Ureter (tissue), 1 donor: ENCODE measurements at regions not wholly inside any gene's neighbourhood (a gene's known extent, or its start where the extent isn't known, plus 50 kb on each side); places are given as distances from the start of the nearest gene placed in this dataset.
"Not testable (repeated sequence)": the region's sequence is repeated elsewhere in the genome, so short reads cannot be mapped to it uniquely, and the experiment has no call there.

Experiments used
- DNase-seq: peaks from one replicate; pipeline ENCODE4 v3.0.0-alpha.2; 2020; ENCODE audit warnings: low spot score
- donor health status: DM: yes; HTN: yes; CAD: no.

GRCh38 chr13:112174476-112175110 lies 107.6 kb downstream of the SOX1 start:
- no peak for DNase-seq

GRCh38 chr13:112175162-112176075 lies 108.5 kb downstream of the SOX1 start:
- no peak for DNase-seq

DNA sequence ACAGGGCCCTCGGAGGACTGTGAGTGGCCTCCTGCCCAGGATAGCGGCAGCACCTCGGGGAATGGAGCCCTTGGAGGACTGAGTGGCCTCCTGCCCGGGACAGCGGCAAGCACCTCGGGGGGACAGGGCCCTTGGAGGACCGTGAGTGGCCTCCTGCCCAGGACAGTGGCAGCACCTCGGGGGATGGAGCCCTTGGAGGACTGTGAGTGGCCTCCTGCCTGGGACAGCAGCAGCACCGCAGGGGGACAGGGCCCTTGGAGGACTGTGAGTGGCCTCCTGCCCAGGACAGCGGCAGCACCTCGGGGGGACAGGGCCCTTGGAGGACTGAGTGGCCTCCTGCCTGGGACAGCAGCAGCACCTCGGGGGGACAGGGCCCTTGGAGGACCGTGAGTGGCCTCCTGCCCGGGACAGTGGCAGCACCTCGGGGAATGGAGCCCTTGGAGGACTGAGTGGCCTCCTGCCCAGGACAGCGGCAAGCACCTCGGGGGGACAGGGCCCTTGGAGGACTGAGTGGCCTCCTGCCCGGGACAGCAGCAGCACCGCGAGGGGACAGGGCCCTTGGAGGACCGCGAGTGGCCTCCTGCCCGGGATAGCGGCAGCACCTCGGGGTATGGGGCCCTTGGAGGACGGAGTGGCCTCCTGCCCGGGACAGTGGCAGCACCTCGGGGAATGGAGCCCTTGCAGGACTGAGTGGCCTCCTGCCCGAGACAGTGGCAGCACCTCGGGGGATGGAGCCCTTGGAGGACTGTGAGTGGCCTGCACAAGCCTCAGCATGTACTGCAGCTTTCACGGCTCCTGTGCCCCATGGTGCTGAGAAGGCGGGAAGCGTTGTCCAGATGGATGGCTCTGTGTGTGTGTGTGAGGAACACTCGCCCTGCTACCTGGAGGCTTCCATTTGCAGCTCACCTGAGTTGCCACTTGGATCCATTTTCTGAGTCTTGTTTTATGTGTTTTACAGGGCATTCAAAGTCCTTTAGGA lies 109.5 kb downstream of the SOX1 start:
- DNase-seq, result not testable (repeated sequence)

DNA sequence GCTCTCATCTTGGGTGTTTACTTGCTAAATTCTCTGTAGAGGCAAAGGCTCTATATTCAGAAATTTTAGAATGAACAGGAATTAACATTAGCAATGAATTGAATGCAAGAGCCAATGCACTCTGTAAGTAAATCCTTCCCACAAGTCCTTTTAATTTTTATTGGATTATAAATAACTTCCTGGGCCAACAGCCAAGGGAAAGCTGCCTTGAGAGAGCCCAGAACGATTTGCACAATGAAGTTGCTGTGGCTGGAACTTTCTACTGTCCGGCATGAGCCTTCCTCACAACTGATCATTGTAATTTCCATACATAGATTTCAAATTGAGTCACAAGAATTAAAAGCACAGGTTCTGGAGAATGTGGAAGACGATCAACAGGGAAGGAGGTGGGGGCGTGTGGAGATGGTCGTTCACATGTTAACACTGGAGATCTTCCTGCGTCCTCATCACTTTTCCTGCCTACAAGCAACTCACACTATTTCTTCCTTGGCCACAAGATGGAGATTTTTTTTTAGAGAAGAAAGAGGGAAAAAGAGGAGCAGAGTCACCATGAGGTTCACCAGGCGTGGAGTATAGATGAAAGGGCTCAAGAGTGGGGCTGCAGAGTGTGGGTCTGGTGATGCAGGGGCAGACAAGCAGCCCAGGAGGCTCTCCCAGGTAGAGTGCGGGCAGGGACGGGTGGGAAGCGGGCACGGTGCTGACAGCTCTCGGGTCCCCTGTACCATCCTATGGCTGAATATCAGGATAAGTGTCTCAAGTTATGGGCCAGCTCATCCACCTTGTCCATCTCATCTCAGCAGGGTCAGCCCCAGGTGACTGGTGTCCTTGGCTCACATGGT lies 110.7 kb downstream of the SOX1 start:
- DNase-seq, result no peak

DNA sequence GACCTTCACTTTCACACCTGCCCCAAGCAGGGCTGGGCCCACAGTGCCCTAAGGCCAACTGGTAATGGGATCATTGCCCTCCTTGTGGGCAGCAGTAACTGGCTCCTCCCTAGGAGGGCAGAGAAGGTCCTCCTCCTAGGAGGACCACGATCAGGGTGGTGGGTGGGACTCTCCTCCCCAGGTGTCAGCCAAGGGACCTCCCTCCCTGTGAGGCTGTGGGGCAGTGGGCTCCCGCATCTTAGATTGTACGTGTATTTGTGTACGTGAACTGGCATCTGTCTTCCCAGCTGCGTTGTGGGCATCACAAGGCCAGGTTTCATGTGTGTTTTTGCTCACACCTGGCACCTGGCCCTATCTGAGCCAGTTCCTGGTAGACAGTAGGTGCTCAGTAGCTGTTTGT lies 111.8 kb downstream of the SOX1 start:
- no peak for DNase-seq

DNA sequence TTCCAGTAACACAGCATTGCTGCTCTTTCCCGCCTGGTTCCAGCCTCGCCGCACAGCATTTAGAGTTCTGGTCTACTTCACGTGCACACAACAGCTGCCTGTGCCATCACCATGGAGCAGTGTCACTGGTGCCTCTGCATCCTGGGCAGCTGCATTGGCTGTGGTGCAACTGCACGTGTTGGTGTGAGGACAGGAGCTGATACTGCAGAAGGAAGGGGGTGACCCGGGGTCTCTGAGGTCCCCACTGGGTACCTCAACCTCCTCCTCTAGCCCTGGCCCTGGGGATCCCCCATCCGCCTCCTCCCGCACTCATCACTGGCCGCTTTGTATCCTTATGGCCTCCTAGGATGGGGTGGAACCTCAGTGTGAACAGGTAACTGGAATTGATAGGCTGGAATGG lies 112.5 kb downstream of the SOX1 start:
- DNase-seq, result no peak

DNA sequence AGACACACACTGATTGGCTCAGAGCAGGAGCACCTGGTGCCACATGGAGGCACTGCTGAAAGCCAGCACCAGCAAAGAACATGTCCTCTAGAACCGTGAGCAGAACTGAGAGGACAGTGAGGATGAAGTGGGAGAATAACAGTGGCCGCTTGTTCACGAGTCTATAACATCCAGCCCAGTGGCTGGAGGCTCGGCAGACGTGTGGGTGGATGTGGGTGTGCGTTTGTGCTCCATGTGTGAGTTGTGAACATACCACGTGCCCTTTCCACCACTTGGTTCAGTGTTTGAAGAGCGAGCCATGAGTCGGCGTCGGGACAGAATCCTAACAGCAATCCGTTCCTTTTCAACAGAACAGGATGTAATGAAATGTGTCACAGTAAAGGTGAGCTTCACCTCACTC lies 113.0 kb downstream of the SOX1 start:
- DNase-seq, result no peak

DNA sequence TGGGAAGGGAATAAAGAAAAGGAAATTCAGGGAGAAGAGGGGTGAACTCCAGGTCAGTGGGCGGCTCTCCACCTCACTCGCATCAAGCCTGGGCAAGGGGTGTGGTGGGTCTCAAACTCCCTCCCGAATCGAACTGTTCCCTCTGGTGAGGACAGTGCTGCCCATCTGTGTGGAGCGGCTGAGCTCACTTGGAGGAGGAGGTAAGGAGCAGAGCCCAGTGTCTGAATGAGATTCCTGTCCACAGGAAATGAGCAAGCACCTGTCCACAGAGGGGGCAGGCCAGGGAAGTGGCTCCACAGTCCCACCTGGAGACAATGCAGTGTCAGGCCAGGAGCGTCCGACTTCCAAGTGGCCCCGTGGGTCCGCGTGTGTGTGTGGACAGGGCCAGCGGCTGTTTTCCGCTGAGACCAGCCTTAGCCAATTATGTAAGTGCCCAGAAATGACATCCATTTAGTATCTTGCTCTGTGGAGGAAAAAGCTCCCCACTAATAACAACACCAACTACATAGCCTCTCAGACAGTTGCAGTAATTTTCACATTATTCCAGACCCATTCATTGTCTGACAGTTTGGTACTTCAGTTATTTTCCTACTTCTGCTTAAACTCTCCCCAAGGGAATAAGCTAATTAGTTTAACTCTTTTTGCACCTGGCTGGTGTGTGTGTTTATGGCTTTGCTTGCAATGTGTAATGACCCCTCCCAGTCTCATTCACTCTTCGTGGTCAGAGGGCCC lies 114.6 kb downstream of the SOX1 start:
- no peak for DNase-seq

- no peak for DNase-seq
Observed at GRCh38 chr13:112182251-112182650, 115.3 kb downstream of the SOX1 start.

DNA sequence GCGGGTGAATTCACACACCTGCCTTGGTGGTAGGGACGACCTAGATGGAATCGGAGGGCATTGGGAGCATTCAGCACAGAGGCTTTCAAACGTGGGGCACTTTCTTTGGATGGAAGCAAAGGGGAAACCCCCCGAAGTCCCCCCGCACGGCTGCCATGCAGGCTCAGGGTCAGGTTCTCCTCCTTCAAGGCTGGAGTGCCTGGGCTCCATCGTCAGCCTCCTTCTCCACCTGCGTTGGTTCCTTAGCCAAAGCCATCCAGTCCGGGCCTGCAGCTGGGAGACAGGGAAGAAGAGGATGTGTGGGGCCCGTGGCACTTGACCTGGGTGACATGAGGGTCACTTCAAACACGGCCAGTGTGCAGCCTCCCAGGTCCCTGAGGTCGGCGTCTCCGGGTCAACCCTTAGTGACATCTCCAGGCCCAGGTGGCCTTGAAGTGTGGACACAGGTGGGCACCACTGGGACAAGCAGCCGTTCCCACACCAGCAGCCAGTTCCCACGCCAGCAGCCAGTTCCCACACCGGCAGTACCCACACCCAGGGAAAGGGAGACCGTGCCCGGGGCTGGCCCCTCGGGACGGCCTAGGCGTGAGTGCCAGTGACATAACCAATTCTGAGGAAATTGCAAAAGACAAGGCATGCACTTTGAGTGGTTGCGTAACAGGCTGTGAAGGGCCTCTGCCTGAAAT lies 116.0 kb downstream of the SOX1 start:
- DNase-seq, result no peak

DNA sequence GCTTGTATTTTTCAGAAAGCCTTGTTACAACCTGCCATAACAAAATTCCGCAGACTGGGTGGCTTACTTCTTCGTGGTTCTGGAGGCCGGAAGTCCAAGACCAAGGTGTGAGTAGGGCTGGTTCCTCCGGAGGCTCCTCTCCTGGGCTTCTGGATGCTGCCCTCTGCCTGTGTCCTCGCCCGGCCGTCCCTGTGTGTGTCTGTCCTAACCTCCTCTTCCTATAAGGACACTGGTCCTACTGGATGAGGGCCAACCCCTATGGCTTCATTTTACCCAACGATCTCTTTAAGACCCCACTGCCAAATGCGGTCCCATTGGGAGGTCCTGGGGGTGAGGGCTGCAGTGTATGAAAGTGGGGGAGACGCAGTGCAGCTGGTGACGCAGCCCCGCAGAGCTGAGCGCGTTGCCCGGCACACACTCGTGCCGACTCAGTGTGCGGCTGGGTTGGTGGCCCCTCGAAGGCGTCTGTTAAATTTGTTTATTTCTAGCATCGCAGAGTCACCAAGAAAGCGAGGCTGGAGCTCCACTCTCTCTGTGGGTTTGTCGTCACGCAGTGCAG lies 116.7 kb downstream of the SOX1 start:
- DNase-seq, result no peak

- no peak for DNase-seq
Observed at GRCh38 chr13:112184261-112184660, 117.3 kb downstream of the SOX1 start.

GRCh38 chr13:112184851-112185371 lies 118.0 kb downstream of the SOX1 start:
- DNase-seq, result no peak

DNA sequence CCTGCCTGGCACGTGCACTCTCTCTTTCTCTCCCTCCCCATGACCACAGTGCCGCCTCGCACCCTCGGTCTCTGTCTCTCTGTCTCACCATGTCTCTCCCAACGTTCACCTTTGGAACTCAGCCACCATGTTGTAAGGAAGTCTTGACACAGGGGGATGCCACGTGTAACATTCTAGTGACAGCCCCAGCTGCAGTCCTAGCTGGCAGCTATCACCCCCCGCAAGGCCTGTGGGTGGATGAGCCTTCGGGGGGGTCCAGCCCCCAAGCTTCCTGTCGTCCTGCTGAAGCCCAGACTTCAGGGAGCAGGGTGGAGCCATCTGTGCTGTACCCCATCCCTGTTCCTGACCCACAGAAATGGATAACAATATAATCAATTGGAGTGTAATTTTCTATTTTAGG lies 118.5 kb downstream of the SOX1 start:
- no peak for DNase-seq

DNA sequence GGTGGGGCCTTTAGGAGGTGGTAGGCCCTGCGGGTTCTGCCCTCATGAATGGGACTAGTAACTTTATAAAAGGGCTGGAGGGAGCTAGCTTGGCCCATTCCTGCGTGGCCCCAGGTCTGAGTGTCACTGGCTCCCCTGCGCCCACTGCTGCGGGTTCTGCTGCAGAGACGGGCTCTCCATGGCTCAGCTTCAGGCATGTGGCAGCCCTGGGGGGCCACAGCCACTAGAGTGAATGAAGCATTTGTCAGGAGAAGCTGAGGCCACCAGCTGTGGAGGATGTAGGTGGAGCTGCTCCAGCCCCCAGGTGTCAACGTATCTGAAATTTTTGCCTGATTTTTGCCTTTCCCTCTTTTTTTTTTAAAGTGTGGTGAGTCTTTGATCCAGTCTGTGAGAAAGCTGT lies 119.1 kb downstream of the SOX1 start:
- DNase-seq, result no peak

DNA sequence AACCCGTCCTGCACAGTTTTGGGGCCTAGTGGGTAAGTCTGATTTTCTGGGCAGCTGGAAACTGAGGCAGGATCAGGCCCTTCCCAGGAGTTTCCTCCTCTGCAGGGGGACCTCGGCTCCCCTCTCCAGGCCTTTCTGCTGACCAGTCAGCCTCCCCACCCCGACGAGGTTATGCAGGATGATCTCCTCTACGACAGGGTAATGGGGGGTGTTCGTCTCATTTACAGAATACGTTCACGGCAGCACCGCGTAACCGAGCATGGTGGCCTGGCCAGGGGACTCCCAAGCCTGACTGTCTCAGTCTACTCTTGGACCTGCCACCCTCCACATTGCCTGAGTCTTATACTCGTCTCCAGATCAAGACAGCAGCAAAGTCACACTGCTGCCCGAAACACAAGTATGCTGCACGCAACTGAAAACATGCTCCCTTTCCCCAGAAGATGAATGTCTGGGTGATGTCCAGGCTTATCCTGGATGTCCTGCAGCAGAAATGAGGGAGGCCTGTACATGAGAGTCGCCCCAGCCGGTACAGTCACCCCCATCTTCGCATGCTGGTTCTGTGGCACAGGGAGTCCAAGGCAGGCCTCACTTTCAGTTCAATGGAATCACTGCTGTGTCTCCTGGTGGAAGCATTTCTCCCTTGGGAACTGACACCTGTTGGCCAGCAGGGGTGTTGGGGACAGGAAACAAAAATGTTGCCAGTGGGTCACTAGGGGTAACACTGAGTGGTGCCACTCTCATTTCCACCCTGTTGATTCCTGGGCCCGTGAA lies 120.8 kb downstream of the SOX1 start:
- no peak for DNase-seq

DNA sequence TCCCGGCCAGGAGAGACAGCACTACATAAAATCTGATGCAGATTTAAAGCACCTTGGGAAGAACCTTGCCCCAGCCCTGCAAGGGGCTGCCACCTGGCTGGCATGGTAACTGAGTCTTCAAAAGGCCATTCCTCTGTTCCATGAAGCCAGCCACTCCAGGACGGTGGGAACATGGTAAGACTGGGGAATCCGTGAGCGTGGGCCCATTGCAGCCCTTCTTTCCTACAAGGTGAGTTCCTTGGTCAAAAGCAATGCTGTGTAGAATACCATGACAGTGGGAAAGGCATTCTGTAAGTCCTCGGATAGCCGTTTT lies 121.3 kb downstream of the SOX1 start:
- DNase-seq, result no peak

- no peak for DNase-seq
Observed at GRCh38 chr13:112193463-112194166, 126.7 kb downstream of the SOX1 start.
